ENCODE measurements at regions not wholly inside any gene's neighbourhood (a gene's known extent, or its start where the extent isn't known, plus 50 kb on each side); places are given as distances from the start of the nearest gene placed in this dataset.

DNA sequence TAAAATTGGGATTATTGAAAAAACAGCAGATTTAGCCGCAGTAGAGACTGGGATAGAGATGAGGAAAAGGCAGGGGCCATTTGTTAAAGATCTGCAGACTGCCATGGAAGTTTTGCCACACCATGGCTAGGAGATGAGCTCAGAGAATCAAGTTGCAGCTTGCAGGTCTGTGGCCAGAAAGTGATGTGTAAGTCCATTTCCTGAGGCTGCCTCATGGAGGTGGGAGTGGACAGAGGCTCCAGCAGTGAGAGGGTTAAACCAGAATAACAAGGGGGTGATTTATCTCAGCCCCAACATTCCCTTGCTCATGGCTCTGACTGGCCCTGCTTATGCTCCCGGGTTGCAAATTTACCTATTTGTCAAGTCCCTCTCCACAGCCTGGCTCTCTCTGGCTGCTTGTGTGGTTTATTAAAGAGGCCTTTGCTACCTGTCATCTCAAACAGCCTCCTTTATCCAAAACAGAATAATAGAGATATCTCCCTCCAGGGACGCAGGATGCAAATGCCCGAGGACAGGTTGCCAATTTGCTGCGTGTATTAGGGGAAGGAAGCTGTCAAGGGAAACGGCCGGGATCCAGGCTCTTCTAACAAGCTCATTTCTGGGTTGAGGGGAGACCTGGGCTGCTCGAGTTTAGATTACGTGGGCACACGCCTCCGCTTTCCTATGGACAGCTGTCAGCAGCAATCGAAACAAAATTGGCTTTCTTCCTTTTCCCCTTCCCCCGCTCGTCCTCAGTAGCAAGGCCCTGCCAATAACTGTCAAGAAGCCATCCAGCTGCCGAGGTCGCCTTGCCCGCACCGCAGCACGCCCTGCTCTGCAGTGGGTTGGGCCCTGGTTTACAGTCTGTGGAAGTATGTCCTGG, 72.8 kb upstream of the PITX1 start:
- intact Hi-C loops (cut with DNase I) = no loop called here
- Histone ChIP-seq H3K27me3 (ENCODE audit: insufficient read depth in 3 of 3, low read length in 2 of 3) (no peaks in the 10 kb centered on the region), H3K36me3 (ENCODE audit: insufficient read depth in 1 of 2, low read depth in 1 of 2) (no peaks in the 10 kb centered on the region), H3K27ac (peak overlapping the region; percentile 21), H3K9me3 (no peaks in the 10 kb centered on the region), H3K4me3 (peak overlapping the region; percentile 22), H3K4me1 (peaks cover 10% of the 10 kb centered on the region)
- DNase-seq (peak in 1 of 2 donors; percentile 54), ATAC-seq (peak; percentile 33 to 58 (median 54))
- TF ChIP-seq CTCF (IDR thresholded peaks at IDR 0.05) = no peak
- 19 to 29% (median 25%) methylated on average over 19 of the region's 19 CpGs for WGBS, 3 donors

DNA sequence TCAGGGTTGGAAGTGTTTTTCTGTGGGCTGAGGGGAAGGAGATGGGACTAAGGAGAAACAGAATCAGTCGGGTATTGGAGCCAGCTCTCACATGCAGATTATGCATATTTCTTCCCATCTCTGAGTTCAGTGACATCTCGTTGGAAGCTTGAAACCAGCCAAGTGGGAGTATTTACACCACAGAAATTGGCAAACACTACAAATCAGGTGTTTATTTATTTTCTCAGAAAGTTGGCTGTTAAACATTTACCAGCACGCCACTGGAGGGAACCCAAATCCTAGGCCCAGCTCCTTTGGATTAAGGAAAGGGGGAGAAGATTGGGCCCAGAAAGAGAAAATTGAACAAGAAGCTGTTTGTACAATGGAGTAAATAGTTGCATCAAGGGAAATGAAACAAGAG, 72.1 kb upstream of the PITX1 start:
- H3K4me3 ChIP-seq = no peak overlapping the region
- no peak overlapping the region for H3K27ac ChIP-seq
- no peaks in the 10 kb centered on the region for H3K9me3 ChIP-seq
- intact Hi-C loops (cut with DNase I) = no loop called here
- no peak for TF ChIP-seq CTCF (IDR thresholded peaks at IDR 0.05)
- ATAC-seq (no peak), DNase-seq (no peak)
- peaks cover 5% of the 10 kb centered on the region for H3K4me1 ChIP-seq
- 75 to 89% (median 79%) methylated on average over 3 of the region's 3 CpGs for WGBS, 3 donors
- H3K36me3 ChIP-seq (ENCODE audit: insufficient read depth in 1 of 2, low read depth in 1 of 2) = no peaks in the 10 kb centered on the region
- H3K27me3 ChIP-seq (ENCODE audit: insufficient read depth in 3 of 3, low read length in 2 of 3) = no peaks in the 10 kb centered on the region

DNA sequence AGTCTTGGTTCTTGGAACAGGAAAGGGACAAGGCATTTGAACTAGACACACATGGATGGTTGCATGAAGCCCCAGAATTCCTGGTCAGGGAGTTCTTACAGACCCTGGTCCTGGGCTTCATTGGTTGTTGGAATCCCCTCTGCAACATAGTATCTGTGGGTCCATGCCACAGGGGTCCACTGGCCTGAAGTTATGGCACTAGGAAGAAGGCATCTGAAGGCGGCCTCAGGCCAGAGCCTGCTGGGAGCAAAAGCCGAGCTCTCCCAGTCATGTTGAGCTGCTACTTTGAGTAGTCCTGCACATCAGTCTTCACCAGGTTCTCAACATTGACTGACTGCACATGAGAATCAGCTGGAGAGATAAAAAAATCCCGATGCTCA, 71.1 kb upstream of the PITX1 start:
- WGBS, 3 donors = 92 to 98% (median 95%) methylated on average over 3 of the region's 3 CpGs
- ATAC-seq (no peak), DNase-seq (no peak)
- no peak for TF ChIP-seq CTCF (IDR thresholded peaks at IDR 0.05)
- H3K27me3 ChIP-seq (ENCODE audit: insufficient read depth in 3 of 3, low read length in 2 of 3) = no peaks in the 10 kb centered on the region
- H3K27ac ChIP-seq = no peak overlapping the region
- no peak overlapping the region for H3K4me3 ChIP-seq
- no peaks in the 10 kb centered on the region for H3K9me3 ChIP-seq
- intact Hi-C loops (cut with DNase I) = no loop called here
- peaks cover 5% of the 10 kb centered on the region for H3K4me1 ChIP-seq
- no peaks in the 10 kb centered on the region for H3K36me3 ChIP-seq (ENCODE audit: insufficient read depth in 1 of 2, low read depth in 1 of 2)

DNA sequence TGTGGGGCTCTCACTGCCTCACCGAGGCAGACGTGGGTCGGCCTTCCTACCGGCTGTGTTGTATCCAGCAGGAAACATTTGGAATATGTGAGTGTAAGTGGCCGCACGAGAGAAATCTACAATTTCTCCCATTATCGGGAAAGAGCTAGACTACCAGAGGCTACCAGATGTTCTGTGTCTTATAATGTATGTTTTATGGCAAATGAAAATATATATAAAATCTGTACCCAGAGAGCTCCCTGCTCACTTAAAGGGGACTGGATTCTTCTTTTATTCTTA, 69.5 kb upstream of the PITX1 start:
- no peak for TF ChIP-seq CTCF (IDR thresholded peaks at IDR 0.05)
- H3K4me3 ChIP-seq = no peak overlapping the region
- ATAC-seq = no peak
- no peaks in the 10 kb centered on the region for H3K36me3 ChIP-seq (ENCODE audit: insufficient read depth in 1 of 2, low read depth in 1 of 2)
- no peak overlapping the region for H3K27ac ChIP-seq
- no peaks in the 10 kb centered on the region for H3K27me3 ChIP-seq (ENCODE audit: insufficient read depth in 3 of 3, low read length in 2 of 3)
- intact Hi-C loops (cut with DNase I) = no loop called here
- peaks cover 5% of the 10 kb centered on the region for H3K4me1 ChIP-seq
- no peaks in the 10 kb centered on the region for H3K9me3 ChIP-seq
- 81 to 88% (median 84%) methylated on average over 7 of the region's 7 CpGs for whole genome bisulfite sequencing, 3 donors
- DNase-seq = no peak

All from psoas muscle (tissue), 7 donors.